Small intestine (tissue), 7 donors: ENCODE measurements at regions not wholly inside any gene's neighbourhood (a gene's known extent, or its start where the extent isn't known, plus 50 kb on each side); places are given as distances from the start of the nearest gene placed in this dataset.
A peak's percentile ranks its signal among the peaks of the same experiment; 100 is the strongest.

Experiments used
- DNase-seq, 2 donors: peaks; one replicate each; pipeline versions ENCODE4 v3.0.0 to v3.0.0-alpha.2; 2013
- FAIRE-seq: peaks from 2 replicates; lab custom pipeline; 2012; peaks lifted over from hg19 to GRCh38; lab: Jason Lieb, UNC
- H3K27ac ChIP-seq, 3 donors: one replicate each; pipeline ENCODE4 v1.5.1; 2013; ENCODE audit warnings: low read length in 2 of 3, mild to moderate bottlenecking in 2 of 3, control low read depth in 1 of 3, inconsistent platforms in 1 of 3, low read depth in 1 of 3, moderate library complexity in 1 of 3
- H3K27me3 ChIP-seq, 3 donors: one replicate each; pipeline ENCODE4 v1.6.1; 2013; ENCODE audit warnings: low read length in 3 of 3, inconsistent platforms in 1 of 3; ENCODE audit not compliant: control insufficient read depth in 3 of 3, insufficient read depth in 3 of 3
- H3K36me3 ChIP-seq, 3 donors: one replicate each; pipeline ENCODE4 v1.6.1; 2013; ENCODE audit warnings: low read length in 3 of 3, inconsistent platforms in 1 of 3, low read depth in 1 of 3, mild to moderate bottlenecking in 1 of 3, moderate library complexity in 1 of 3; ENCODE audit not compliant: control insufficient read depth in 3 of 3, insufficient read depth in 2 of 3
- H3K4me1 ChIP-seq, 3 donors: one replicate each; pipeline ENCODE4 v1.6.1; 2013; ENCODE audit warnings: low read length in 2 of 3, inconsistent platforms in 1 of 3, low read depth in 1 of 3, mild to moderate bottlenecking in 1 of 3, moderate library complexity in 1 of 3; ENCODE audit not compliant: control insufficient read depth in 3 of 3, insufficient read depth in 2 of 3
- H3K4me3 ChIP-seq, 3 donors: one replicate each; pipeline ENCODE4 v1.5.1; 2013; ENCODE audit warnings: low read length in 3 of 3, control low read depth in 1 of 3, inconsistent platforms in 1 of 3, low read depth in 1 of 3, mild to moderate bottlenecking in 1 of 3, moderate library complexity in 1 of 3
- H3K9me3 ChIP-seq, 2 donors: one replicate each; pipeline ENCODE4 v1.6.1; 2013; ENCODE audit warnings: low read depth in 1 of 2, low read length in 1 of 2; ENCODE audit not compliant: control insufficient read depth in 2 of 2, insufficient read depth in 1 of 2
- WGBS, 3 donors: extraction: QIAGEN DNeasy Blood & Tissue Kit; methylation state at CpG; one replicate each; pipeline ENCODE4 v1.1.7; 2013; 5-methylcytosine and 5-hydroxymethylcytosine counted together
- donor health status: healthy with polysubstance abuse.
- donor health status: control.
- donor health status: control.
- donor health status: Bipolar disorder and iron deficiency.
- donor health status: healthy.

GRCh38 chr19:56969156-56969555 is 128.6 kb upstream of the PEG3 start:
- no peak for FAIRE-seq
- DNase-seq = no peak
- Histone ChIP-seq H3K4me3 (no peak overlapping the region), H3K9me3 (peaks cover 0 to 5% of the 10 kb centered on the region in 2 donors), H3K4me1 (peaks cover 0 to 5% (median 0%) of the 10 kb centered on the region in 3 donors), H3K36me3 (no peaks in the 10 kb centered on the region), H3K27ac (no peak overlapping the region), H3K27me3 (no peaks in the 10 kb centered on the region)
- WGBS, 3 donors = 45 to 68% (median 49%) methylated on average over 2 of the region's 2 CpGs

GRCh38 chr19:56969759-56970178 is 129.2 kb upstream of the PEG3 start:
- H3K36me3 ChIP-seq = no peaks in the 10 kb centered on the region
- no peaks in the 10 kb centered on the region for H3K27me3 ChIP-seq
- peaks cover 0 to 8% (median 0%) of the 10 kb centered on the region in 3 donors for H3K4me1 ChIP-seq
- FAIRE-seq (no peak), DNase-seq (no peak)
- peak overlapping the region in 1 of 3 donors; percentile 33 for H3K27ac ChIP-seq
- H3K4me3 ChIP-seq = no peak overlapping the region
- 25 to 33% (median 29%) methylated on average over 6 of the region's 6 CpGs for WGBS, 3 donors
- peaks cover 0 to 5% of the 10 kb centered on the region in 2 donors for H3K9me3 ChIP-seq

- no peak for DNase-seq
- 78 to 86% (median 85%) methylated on average over 14 of the region's 14 CpGs for WGBS, 3 donors
- Histone ChIP-seq H3K4me1 (peaks cover 0 to 8% (median 0%) of the 10 kb centered on the region in 3 donors), H3K27me3 (no peaks in the 10 kb centered on the region), H3K4me3 (no peak overlapping the region), H3K36me3 (no peaks in the 10 kb centered on the region), H3K27ac (no peak overlapping the region), H3K9me3 (peaks cover 0 to 4% of the 10 kb centered on the region in 2 donors)
- no peak for FAIRE-seq
These were observed 130.7 kb upstream of the PEG3 start for GRCh38 chr19:56971230-56971629.

- no peaks in the 10 kb centered on the region for H3K27me3 ChIP-seq
- no peak overlapping the region for H3K4me3 ChIP-seq
- no peak for FAIRE-seq
- H3K27ac ChIP-seq = no peak overlapping the region
- H3K9me3 ChIP-seq = peaks cover 0 to 2% of the 10 kb centered on the region in 2 donors
- 68 to 76% (median 74%) methylated on average over 16 of the region's 16 CpGs for WGBS, 3 donors
- no peaks in the 10 kb centered on the region for H3K36me3 ChIP-seq
- no peak for DNase-seq
- H3K4me1 ChIP-seq = peaks cover 0 to 8% (median 0%) of the 10 kb centered on the region in 3 donors
These were observed 131.8 kb upstream of the PEG3 start for GRCh38 chr19:56972291-56972841.

GRCh38 chr19:56973713-56974555 is 133.4 kb upstream of the PEG3 start:
- H3K9me3 ChIP-seq = peaks cover 0 to 2% of the 10 kb centered on the region in 2 donors
- no peak overlapping the region for H3K27ac ChIP-seq

GRCh38 chr19:56974556-56975207 is 134.2 kb upstream of the PEG3 start:
- Histone ChIP-seq H3K27ac (no peak overlapping the region), H3K36me3 (no peaks in the 10 kb centered on the region), H3K4me3 (no peak overlapping the region), H3K4me1 (peaks cover 0 to 8% (median 0%) of the 10 kb centered on the region in 3 donors), H3K9me3 (peaks cover 0 to 2% of the 10 kb centered on the region in 2 donors), H3K27me3 (no peaks in the 10 kb centered on the region)
- 53 to 58% (median 56%) methylated on average over 8 of the region's 8 CpGs for WGBS, 3 donors
- FAIRE-seq (no peak), DNase-seq (no peak)

More at GRCh38 chr19:56973713-56974555, 133.4 kb upstream of the PEG3 start:
- no peaks in the 10 kb centered on the region for H3K27me3 ChIP-seq
- peaks cover 0 to 8% (median 0%) of the 10 kb centered on the region in 3 donors for H3K4me1 ChIP-seq
- H3K36me3 ChIP-seq = no peaks in the 10 kb centered on the region
- WGBS, 3 donors = 38 to 45% (median 40%) methylated on average over 12 of the region's 12 CpGs
- no peak overlapping the region for H3K4me3 ChIP-seq
- peak in 1 of 2 donors; percentile 19 for DNase-seq
- FAIRE-seq = no peak

- no peaks in the 10 kb centered on the region for H3K27me3 ChIP-seq
- H3K27ac ChIP-seq = no peak overlapping the region
- no peaks in the 10 kb centered on the region for H3K36me3 ChIP-seq
- H3K4me1 ChIP-seq = peaks cover 0 to 8% (median 0%) of the 10 kb centered on the region in 3 donors
- DNase-seq (no peak), FAIRE-seq (no peak)
- no peak overlapping the region for H3K4me3 ChIP-seq
- WGBS, 3 donors = 63 to 74% (median 65%) methylated on average over 4 of the region's 4 CpGs
- H3K9me3 ChIP-seq = no peaks in the 10 kb centered on the region
These were observed 135.8 kb upstream of the PEG3 start for GRCh38 chr19:56976300-56976699.
